Stomach (tissue), 8 donors: ENCODE measurements at regions not wholly inside any gene's neighbourhood (a gene's known extent, or its start where the extent isn't known, plus 50 kb on each side); places are given as distances from the start of the nearest gene placed in this dataset.

Source experiments
- DNase-seq, 2 donors: peaks; one replicate each; pipeline versions ENCODE4 v3.0.0 to v3.0.0-alpha.2; 2013 to 2019
- H3K27ac ChIP-seq, 5 donors: fragments of 200-600 bp in 4 of 5; sonication (generic) in 4 of 5; one replicate each; pipeline ENCODE4 v1.5.1; 2013 to 2019; ENCODE audit warnings: mild to moderate bottlenecking in 1 of 5, moderate library complexity in 1 of 5
- H3K27me3 ChIP-seq, 3 donors: fragments of 200-600 bp; sonication (generic); one replicate each; pipeline ENCODE4 v1.5.1; 2017 to 2019; ENCODE audit warnings: mixed run types in 1 of 3
- H3K36me3 ChIP-seq, 4 donors: fragments of 200-600 bp; sonication (generic); 1 replicate in 3 of 4; 2 replicates in 1 of 4; pipeline ENCODE4 v1.5.1; 2016 to 2019
- H3K4me1 ChIP-seq, 4 donors: fragments of 200-600 bp; sonication (generic); one replicate each; pipeline ENCODE4 v1.5.1; 2016 to 2019
- H3K4me3 ChIP-seq, 4 donors: fragments of 200-600 bp; sonication (generic) in 3 of 4; one replicate each; pipeline ENCODE4 v1.5.1; 2016 to 2019; ENCODE audit warnings: mild to moderate bottlenecking in 1 of 4
- H3K9me3 ChIP-seq, 4 donors: fragments of 200-600 bp; sonication (generic); one replicate each; pipeline ENCODE4 v1.5.1; 2016 to 2019
- EP300 ChIP-seq: sonication (generic); formaldehyde crosslinking; IDR thresholded peaks from one replicate; pipeline ENCODE4 v1.6.1; 2017; ENCODE audit warnings: antibody characterized with exemption
- POLR2A ChIP-seq, 4 donors: fragments of 450-650 bp; IDR thresholded peaks; one replicate each; pipeline ENCODE4 v1.6.1; 2016; ENCODE audit warnings: antibody characterized with exemption in 4 of 4, control low read depth in 2 of 4, mild to moderate bottlenecking in 1 of 4, moderate library complexity in 1 of 4
- POLR2AphosphoS5 ChIP-seq, 3 donors: sonication (generic); formaldehyde crosslinking; IDR thresholded peaks; one replicate each; pipeline ENCODE4 v1.6.1; 2016; ENCODE audit warnings: antibody characterized with exemption in 3 of 3
- WGBS, 5 donors: extraction: QIAGEN DNeasy Blood & Tissue Kit in 3 of 5; methylation state at CpG; one replicate each; pipeline versions ENCODE4 v1.1.5 to v1.1.7; 2013 to 2018; 5-methylcytosine and 5-hydroxymethylcytosine counted together
- intact Hi-C: fragments of 100-400 bp; cut with DNase I; formaldehyde crosslinking; loops from one replicate; pipeline ENCODE4 v1.15.1; 2023; ENCODE audit warnings: low total_unique reads
- TF ChIP-seq, protein P1 (sequence below), 7 experiments: fragments of 450-650 bp in 4 of 7; fragments of 200-600 bp in 3 of 7; sonication (generic) in 3 of 7; IDR thresholded peaks; one replicate each; pipeline ENCODE4 v1.5.1; 2016 to 2019; ENCODE audit warnings: antibody characterized with exemption in 7 of 7, control low read depth in 2 of 7, mild to moderate bottlenecking in 1 of 7
- donor health status: healthy with polysubstance abuse.
- donor health status: Bipolar disorder and iron deficiency.
- donor health status: healthy.

- TF ChIP-seq EP300: no peak
- no peak for TF ChIP-seq POLR2AphosphoS5 (IDR thresholded peaks at IDR 0.05)
- TF ChIP-seq, protein P1, sequence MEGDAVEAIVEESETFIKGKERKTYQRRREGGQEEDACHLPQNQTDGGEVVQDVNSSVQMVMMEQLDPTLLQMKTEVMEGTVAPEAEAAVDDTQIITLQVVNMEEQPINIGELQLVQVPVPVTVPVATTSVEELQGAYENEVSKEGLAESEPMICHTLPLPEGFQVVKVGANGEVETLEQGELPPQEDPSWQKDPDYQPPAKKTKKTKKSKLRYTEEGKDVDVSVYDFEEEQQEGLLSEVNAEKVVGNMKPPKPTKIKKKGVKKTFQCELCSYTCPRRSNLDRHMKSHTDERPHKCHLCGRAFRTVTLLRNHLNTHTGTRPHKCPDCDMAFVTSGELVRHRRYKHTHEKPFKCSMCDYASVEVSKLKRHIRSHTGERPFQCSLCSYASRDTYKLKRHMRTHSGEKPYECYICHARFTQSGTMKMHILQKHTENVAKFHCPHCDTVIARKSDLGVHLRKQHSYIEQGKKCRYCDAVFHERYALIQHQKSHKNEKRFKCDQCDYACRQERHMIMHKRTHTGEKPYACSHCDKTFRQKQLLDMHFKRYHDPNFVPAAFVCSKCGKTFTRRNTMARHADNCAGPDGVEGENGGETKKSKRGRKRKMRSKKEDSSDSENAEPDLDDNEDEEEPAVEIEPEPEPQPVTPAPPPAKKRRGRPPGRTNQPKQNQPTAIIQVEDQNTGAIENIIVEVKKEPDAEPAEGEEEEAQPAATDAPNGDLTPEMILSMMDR (IDR thresholded peaks at IDR 0.05): no peak
- TF ChIP-seq POLR2A (IDR thresholded peaks at IDR 0.05): no peak
- Histone ChIP-seq H3K4me1 (no peaks in the 10 kb centered on the region), H3K27ac (no peak overlapping the region), H3K36me3 (no peaks in the 10 kb centered on the region), H3K9me3 (no peaks in the 10 kb centered on the region), H3K4me3 (no peak overlapping the region), H3K27me3 (no peaks in the 10 kb centered on the region)
- no peak for DNase-seq
- WGBS, 5 donors: 67 to 76% (median 72%) methylated on average over 5 of the region's 5 CpGs
- intact Hi-C loops: no loop called here
Measured at GRCh38 chr2:61714210-61714609, 139.7 kb downstream of the FAM161A start.

DNA sequence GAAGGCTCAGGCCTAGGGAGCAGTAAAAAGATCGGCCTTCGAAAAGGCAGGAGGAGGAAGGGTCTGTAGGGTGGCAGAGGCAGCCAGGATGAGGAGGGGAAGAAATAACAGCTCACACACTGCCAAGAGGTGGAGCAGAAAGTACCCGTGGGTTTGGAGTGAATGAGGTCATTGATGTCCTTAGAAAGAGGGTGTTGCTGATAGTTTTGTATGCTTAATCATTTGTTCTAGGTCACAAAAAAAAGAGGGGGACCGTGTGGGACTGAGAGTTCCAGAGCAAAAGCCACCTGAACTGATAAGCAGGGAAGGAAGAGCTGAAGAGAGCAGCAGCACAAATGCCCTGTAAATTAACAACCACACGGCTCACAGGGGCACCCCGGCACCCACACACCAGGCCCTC lies 140.4 kb downstream of the FAM161A start:
- intact Hi-C loops: no loop called here
- DNase-seq: peak in 1 of 2 donors; percentile 6
- Histone ChIP-seq H3K4me1 (peaks cover 0 to 2% (median under 1%) of the 10 kb centered on the region in 4 donors), H3K4me3 (no peak overlapping the region), H3K36me3 (no peaks in the 10 kb centered on the region), H3K27ac (peak overlapping the region in 2 of 5 donors; percentile 11 to 18), H3K9me3 (no peaks in the 10 kb centered on the region), H3K27me3 (no peaks in the 10 kb centered on the region)
- TF ChIP-seq, protein P1 (IDR thresholded peaks at IDR 0.05): no peak
- TF ChIP-seq POLR2AphosphoS5 (IDR thresholded peaks at IDR 0.05): no peak
- no peak for TF ChIP-seq EP300
- TF ChIP-seq POLR2A (IDR thresholded peaks at IDR 0.05): no peak
- WGBS, 5 donors: 47 to 57% (median 53%) methylated on average over 6 of the region's 6 CpGs

DNA sequence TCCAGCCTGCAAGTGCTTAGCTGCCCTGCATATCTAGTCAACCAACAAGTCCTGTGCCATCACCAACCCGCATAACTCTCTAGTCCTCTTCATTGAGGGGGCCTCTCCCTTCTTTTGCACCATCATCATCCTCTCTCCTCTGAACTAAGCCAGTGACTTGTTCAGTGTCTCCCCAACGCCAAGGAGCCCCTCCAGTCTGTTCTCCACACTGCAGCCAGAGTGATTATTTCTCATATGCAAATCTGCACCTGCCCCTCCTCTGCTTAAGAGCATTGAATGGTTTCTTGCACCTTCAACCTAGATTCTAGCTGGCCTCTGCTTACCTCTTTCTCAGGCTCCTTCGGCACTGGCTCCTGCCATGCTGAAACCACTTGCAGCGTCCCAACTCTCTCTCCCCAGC lies 141.8 kb downstream of the FAM161A start:
- WGBS, 5 donors: 72 to 86% (median 80%) methylated on average over 4 of the region's 4 CpGs
- no peak overlapping the region for H3K4me3 ChIP-seq
- intact Hi-C loops: no loop called here
- H3K4me1 ChIP-seq: peaks cover 0 to 10% (median 3%) of the 10 kb centered on the region in 4 donors
- no peaks in the 10 kb centered on the region for H3K36me3 ChIP-seq
- H3K9me3 ChIP-seq: no peaks in the 10 kb centered on the region
- no peaks in the 10 kb centered on the region for H3K27me3 ChIP-seq
- TF ChIP-seq, protein P1 (IDR thresholded peaks at IDR 0.05): no peak
- TF ChIP-seq EP300 (no peak), POLR2AphosphoS5 (IDR thresholded peaks at IDR 0.05) (no peak)
- no peak for DNase-seq
- no peak overlapping the region for H3K27ac ChIP-seq

DNA sequence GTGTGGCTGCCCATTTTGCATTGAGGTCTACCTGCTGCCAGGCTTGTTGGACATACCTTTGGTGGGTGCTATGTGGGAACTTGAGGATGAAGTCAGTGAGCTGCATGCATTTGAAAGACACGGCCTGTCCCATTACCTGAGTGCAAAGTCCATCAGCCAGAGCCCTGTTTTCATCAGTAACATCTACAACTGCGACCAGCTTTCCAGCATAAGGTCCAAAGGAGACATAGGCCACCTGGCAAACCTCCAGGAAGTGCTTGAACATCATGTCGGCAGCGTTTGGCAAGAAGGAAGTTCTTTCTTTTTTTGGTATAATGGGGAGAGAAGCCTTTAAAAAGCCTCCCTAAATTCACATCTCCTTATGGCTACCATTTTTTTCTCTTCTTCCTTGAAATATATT lies 143.1 kb downstream of the FAM161A start:
- intact Hi-C loops: no loop called here
- 43 to 57% (median 53%) methylated on average over 4 of the region's 4 CpGs for whole genome bisulfite sequencing, 5 donors
- H3K36me3 ChIP-seq: no peaks in the 10 kb centered on the region
- no peak overlapping the region for H3K4me3 ChIP-seq
- DNase-seq: peak in 1 of 2 donors; percentile 15
- no peaks in the 10 kb centered on the region for H3K9me3 ChIP-seq
- no peak for TF ChIP-seq EP300
- TF ChIP-seq, protein P1 (IDR thresholded peaks at IDR 0.05): no peak
- no peak for TF ChIP-seq POLR2A (IDR thresholded peaks at IDR 0.05)
- no peak for TF ChIP-seq POLR2AphosphoS5 (IDR thresholded peaks at IDR 0.05)
- H3K27me3 ChIP-seq: no peaks in the 10 kb centered on the region
- peaks cover 0 to 10% (median 3%) of the 10 kb centered on the region in 4 donors for H3K4me1 ChIP-seq
- no peak overlapping the region for H3K27ac ChIP-seq
